ENCODE measurements at regions not wholly inside any gene's neighbourhood (a gene's known extent, or its start where the extent isn't known, plus 50 kb on each side); places are given as distances from the start of the nearest gene placed in this dataset.

- no peak for DNase-seq
These were observed 118.9 kb downstream of the TOMM20 start for GRCh38 chr1:235009561-235010306.

- no peak for DNase-seq
These were observed 119.6 kb downstream of the TOMM20 start for GRCh38 chr1:235009074-235009473.

- no peak for DNase-seq
These were observed 120.4 kb downstream of the TOMM20 start for GRCh38 chr1:235008239-235008638.

GRCh38 chr1:235006816-235007215, 121.8 kb downstream of the TOMM20 start:
- no peak for DNase-seq

- DNase-seq = no peak
These were observed 122.4 kb downstream of the TOMM20 start for GRCh38 chr1:235006132-235006721.

GRCh38 chr1:235004840-235005391, 123.7 kb downstream of the TOMM20 start:
- DNase-seq = no peak

GRCh38 chr1:235004276-235004675, 124.4 kb downstream of the TOMM20 start:
- DNase-seq = peak; percentile 35 to 79

GRCh38 chr1:235002706-235003300, 125.8 kb downstream of the TOMM20 start:
- no peak for DNase-seq

- DNase-seq = no peak
These were observed 129.1 kb downstream of the TOMM20 start for GRCh38 chr1:234999513-234999940.

- no peak for DNase-seq
These were observed 130.5 kb downstream of the TOMM20 start for GRCh38 chr1:234997896-234998741.

GRCh38 chr1:234997201-234997895, 131.3 kb downstream of the TOMM20 start:
- no peak for DNase-seq

GRCh38 chr1:234996245-234996757, 132.3 kb downstream of the TOMM20 start:
- DNase-seq = no peak

GRCh38 chr1:234994436-234995295, 134.0 kb downstream of the TOMM20 start:
- no peak for DNase-seq

GRCh38 chr1:234992065-234992464, 136.6 kb downstream of the TOMM20 start:
- DNase-seq = no peak

GRCh38 chr1:234990874-234991801, 137.5 kb downstream of the TOMM20 start:
- DNase-seq = no peak

GRCh38 chr1:234990328-234990675, 138.3 kb downstream of the TOMM20 start:
- DNase-seq = no peak

GRCh38 chr1:234989479-234990327, 138.9 kb downstream of the TOMM20 start:
- DNase-seq = no peak

GRCh38 chr1:234989019-234989418, 139.6 kb downstream of the TOMM20 start:
- DNase-seq = no peak

- DNase-seq = no peak
These were observed 140.1 kb downstream of the TOMM20 start for GRCh38 chr1:234988536-234988935.
